Urinary bladder (tissue), 3 donors: ENCODE measurements at regions not wholly inside any gene's neighbourhood (a gene's known extent, or its start where the extent isn't known, plus 50 kb on each side); places are given as distances from the start of the nearest gene placed in this dataset.
A peak's percentile ranks its signal among the peaks of the same experiment; 100 is the strongest.

ENCODE experiments used
- DNase-seq: peaks from one replicate; pipeline ENCODE4 v3.0.0-alpha.2; 2015; ENCODE audit errors: extremely low spot score
- H3K27ac ChIP-seq: one replicate; pipeline ENCODE4 v1.5.1; 2013; ENCODE audit warnings: low read depth, mild to moderate bottlenecking, moderate library complexity
- H3K36me3 ChIP-seq: one replicate; pipeline ENCODE4 v1.6.1; 2013; ENCODE audit warnings: mild to moderate bottlenecking, moderate library complexity; ENCODE audit not compliant: insufficient read depth
- H3K4me1 ChIP-seq: one replicate; pipeline ENCODE4 v1.6.1; 2013; ENCODE audit warnings: mild to moderate bottlenecking, moderate library complexity; ENCODE audit not compliant: insufficient read depth
- H3K4me3 ChIP-seq: one replicate; pipeline ENCODE4 v1.5.1; 2013; ENCODE audit warnings: low read depth, low read length
- WGBS: extraction: QIAGEN DNeasy Blood & Tissue Kit; methylation state at CpG from one replicate; pipeline ENCODE4 v1.1.7; 2013; 5-methylcytosine and 5-hydroxymethylcytosine counted together
- donor health status: healthy with polysubstance abuse.
- donor health status: healthy.

- Histone ChIP-seq H3K4me3 (no peak overlapping the region), H3K36me3 (no peaks in the 10 kb centered on the region), H3K27ac (no peak overlapping the region), H3K4me1 (no peaks in the 10 kb centered on the region)
- 33% methylated on average over 5 of the region's 5 CpGs for WGBS
- no peak for DNase-seq
Observed at GRCh38 chr13:34748073-34748472, 194.0 kb upstream of the NBEA start.

- DNase-seq, result no peak
- 67% methylated on average over 1 of the region's 1 CpG for WGBS
- H3K4me3 ChIP-seq, result no peak overlapping the region
- H3K4me1 ChIP-seq, result no peaks in the 10 kb centered on the region
- H3K27ac ChIP-seq, result no peak overlapping the region
- no peaks in the 10 kb centered on the region for H3K36me3 ChIP-seq
Observed at GRCh38 chr13:34748596-34748995, 193.5 kb upstream of the NBEA start.

GRCh38 chr13:34749046-34749445 is 193.0 kb upstream of the NBEA start:
- Histone ChIP-seq H3K4me3 (no peak overlapping the region), H3K27ac (no peak overlapping the region), H3K4me1 (no peaks in the 10 kb centered on the region), H3K36me3 (no peaks in the 10 kb centered on the region)
- DNase-seq, result no peak
- WGBS, result 85% methylated on average over 8 of the region's 8 CpGs

- no peak overlapping the region for H3K27ac ChIP-seq
- no peaks in the 10 kb centered on the region for H3K36me3 ChIP-seq
- no peak for DNase-seq
- no peaks in the 10 kb centered on the region for H3K4me1 ChIP-seq
- peak overlapping the region; percentile 6 for H3K4me3 ChIP-seq
- WGBS, result 11% methylated on average over 21 of the region's 21 CpGs
Observed at GRCh38 chr13:34750078-34750931, 191.8 kb upstream of the NBEA start.

DNA sequence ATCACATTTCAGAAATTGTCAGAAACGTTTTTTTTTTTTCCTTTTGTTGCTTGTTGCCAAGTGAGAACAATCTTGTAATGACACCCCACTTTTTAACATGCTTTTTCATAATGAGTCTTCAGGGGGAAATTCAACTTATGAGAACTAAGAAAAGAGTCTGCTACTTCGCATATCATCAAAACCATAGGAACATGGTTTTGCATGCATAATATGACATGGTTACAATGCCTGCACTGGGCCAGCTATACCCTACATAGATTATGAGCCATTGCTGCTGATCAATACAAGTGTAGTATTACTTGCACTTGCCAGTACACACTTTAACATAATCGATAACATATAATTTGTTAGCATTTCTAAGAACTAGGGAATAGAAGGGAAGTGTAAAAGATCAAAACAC is 191.0 kb upstream of the NBEA start:
- Histone ChIP-seq H3K4me3 (no peak overlapping the region), H3K27ac (no peak overlapping the region), H3K4me1 (no peaks in the 10 kb centered on the region), H3K36me3 (no peaks in the 10 kb centered on the region)
- 70% methylated on average over 3 of the region's 3 CpGs for WGBS
- DNase-seq, result no peak

- H3K4me1 ChIP-seq, result no peaks in the 10 kb centered on the region
- no peak for DNase-seq
- 87% methylated on average over 3 of the region's 3 CpGs for WGBS
- no peaks in the 10 kb centered on the region for H3K36me3 ChIP-seq
- H3K4me3 ChIP-seq, result no peak overlapping the region
- H3K27ac ChIP-seq, result no peak overlapping the region
Observed at GRCh38 chr13:34751492-34751891, 190.6 kb upstream of the NBEA start.

GRCh38 chr13:34752283-34752960 is 189.6 kb upstream of the NBEA start:
- H3K4me3 ChIP-seq, result no peak overlapping the region
- WGBS, result 70% methylated on average over 11 of the region's 11 CpGs
- H3K27ac ChIP-seq, result no peak overlapping the region
- H3K4me1 ChIP-seq, result no peaks in the 10 kb centered on the region
- DNase-seq, result no peak
- H3K36me3 ChIP-seq, result no peaks in the 10 kb centered on the region

DNA sequence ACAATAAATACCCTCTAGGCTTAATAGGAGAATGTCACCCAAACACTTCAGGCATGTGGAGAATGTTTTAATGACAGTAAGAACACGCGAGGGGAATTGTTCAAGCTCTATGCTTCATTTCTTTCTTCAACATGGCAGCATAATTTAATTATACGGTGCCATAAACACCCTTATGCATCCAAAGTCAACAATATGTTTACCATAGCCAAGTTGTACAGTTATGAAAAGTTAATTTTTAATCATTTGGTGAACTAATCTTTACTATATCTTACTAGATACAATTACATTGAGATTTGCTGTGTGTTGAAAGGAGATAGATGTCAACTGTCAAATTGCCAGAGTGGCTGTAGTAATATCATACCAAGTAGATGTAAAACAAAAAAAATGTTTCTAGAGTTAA is 185.9 kb upstream of the NBEA start:
- no peaks in the 10 kb centered on the region for H3K4me1 ChIP-seq
- no peak overlapping the region for H3K27ac ChIP-seq
- no peak for DNase-seq
- 92% methylated on average over 3 of the region's 3 CpGs for WGBS
- H3K4me3 ChIP-seq, result no peak overlapping the region
- no peaks in the 10 kb centered on the region for H3K36me3 ChIP-seq

DNA sequence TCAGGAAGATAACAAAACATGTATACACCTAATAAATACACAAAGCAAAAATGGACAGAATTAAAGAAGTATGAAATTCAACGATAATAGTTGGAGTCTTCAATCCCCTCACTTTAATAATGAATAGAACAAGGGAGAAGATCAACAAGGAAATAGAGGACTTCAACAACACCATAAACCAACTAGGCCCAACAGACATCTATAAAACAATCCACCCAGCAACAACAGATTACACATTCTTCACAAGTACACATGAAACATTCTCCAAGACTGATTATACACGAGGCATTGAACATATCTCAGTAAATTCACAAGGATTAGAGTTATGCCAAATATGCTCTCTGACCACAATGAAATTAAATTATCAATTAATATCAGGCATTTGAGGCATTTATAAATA is 185.5 kb upstream of the NBEA start:
- Histone ChIP-seq H3K4me1 (no peaks in the 10 kb centered on the region), H3K27ac (no peak overlapping the region), H3K36me3 (no peaks in the 10 kb centered on the region), H3K4me3 (no peak overlapping the region)
- no peak for DNase-seq
- 84% methylated on average over 2 of the region's 2 CpGs for WGBS

GRCh38 chr13:34757441-34757840 is 184.6 kb upstream of the NBEA start:
- 87% methylated on average over 2 of the region's 2 CpGs for WGBS
- Histone ChIP-seq H3K4me3 (no peak overlapping the region), H3K27ac (no peak overlapping the region), H3K4me1 (no peaks in the 10 kb centered on the region), H3K36me3 (no peaks in the 10 kb centered on the region)
- DNase-seq, result no peak

- H3K36me3 ChIP-seq, result no peaks in the 10 kb centered on the region
- DNase-seq, result no peak
- WGBS, result 94% methylated on average over 2 of the region's 2 CpGs
- H3K4me1 ChIP-seq, result no peaks in the 10 kb centered on the region
- no peak overlapping the region for H3K4me3 ChIP-seq
- H3K27ac ChIP-seq, result no peak overlapping the region
Observed at GRCh38 chr13:34758628-34759027, 183.4 kb upstream of the NBEA start.

DNA sequence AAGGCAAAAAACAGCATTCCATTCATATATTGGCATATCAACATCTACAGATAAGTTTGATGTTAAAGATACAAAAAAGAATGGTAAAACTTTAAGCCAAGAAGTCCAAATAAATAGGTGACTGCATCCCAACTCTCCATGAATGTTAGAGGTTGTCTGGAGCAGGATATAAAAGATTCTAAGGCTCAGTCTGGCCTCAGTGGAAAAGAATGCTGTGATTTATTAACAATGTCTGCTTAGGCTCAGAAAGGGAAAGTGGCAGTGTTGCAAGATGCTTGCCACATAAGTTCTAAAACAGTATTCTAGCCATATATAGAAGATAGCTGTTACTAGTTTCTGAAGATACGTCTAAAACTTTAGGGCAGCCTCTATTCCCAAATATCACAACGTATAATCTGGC is 179.8 kb upstream of the NBEA start:
- 37% methylated on average over 2 of the region's 2 CpGs for WGBS
- Histone ChIP-seq H3K27ac (no peak overlapping the region), H3K4me1 (no peaks in the 10 kb centered on the region), H3K4me3 (no peak overlapping the region), H3K36me3 (peaks cover 2% of the 10 kb centered on the region)
- no peak for DNase-seq

- peaks cover 2% of the 10 kb centered on the region for H3K36me3 ChIP-seq
- no peak overlapping the region for H3K27ac ChIP-seq
- no peak overlapping the region for H3K4me3 ChIP-seq
- DNase-seq, result no peak
- no peaks in the 10 kb centered on the region for H3K4me1 ChIP-seq
- WGBS, result 66% methylated on average over 2 of the region's 2 CpGs
Observed at GRCh38 chr13:34764246-34764645, 177.8 kb upstream of the NBEA start.

GRCh38 chr13:34765446-34766180 is 176.5 kb upstream of the NBEA start:
- Histone ChIP-seq H3K36me3 (peaks cover 2% of the 10 kb centered on the region), H3K4me1 (no peaks in the 10 kb centered on the region), H3K27ac (no peak overlapping the region), H3K4me3 (no peak overlapping the region)
- 94% methylated on average over 6 of the region's 6 CpGs for WGBS
- no peak for DNase-seq
